ENCODE measurements at regions not wholly inside any gene's neighbourhood (a gene's known extent, or its start where the extent isn't known, plus 50 kb on each side); places are given as distances from the start of the nearest gene placed in this dataset.

GRCh38 chr1:214124281-214124805, 136.6 kb downstream of the PROX1 start:
- TF ChIP-seq, protein P1, sequence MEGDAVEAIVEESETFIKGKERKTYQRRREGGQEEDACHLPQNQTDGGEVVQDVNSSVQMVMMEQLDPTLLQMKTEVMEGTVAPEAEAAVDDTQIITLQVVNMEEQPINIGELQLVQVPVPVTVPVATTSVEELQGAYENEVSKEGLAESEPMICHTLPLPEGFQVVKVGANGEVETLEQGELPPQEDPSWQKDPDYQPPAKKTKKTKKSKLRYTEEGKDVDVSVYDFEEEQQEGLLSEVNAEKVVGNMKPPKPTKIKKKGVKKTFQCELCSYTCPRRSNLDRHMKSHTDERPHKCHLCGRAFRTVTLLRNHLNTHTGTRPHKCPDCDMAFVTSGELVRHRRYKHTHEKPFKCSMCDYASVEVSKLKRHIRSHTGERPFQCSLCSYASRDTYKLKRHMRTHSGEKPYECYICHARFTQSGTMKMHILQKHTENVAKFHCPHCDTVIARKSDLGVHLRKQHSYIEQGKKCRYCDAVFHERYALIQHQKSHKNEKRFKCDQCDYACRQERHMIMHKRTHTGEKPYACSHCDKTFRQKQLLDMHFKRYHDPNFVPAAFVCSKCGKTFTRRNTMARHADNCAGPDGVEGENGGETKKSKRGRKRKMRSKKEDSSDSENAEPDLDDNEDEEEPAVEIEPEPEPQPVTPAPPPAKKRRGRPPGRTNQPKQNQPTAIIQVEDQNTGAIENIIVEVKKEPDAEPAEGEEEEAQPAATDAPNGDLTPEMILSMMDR (IDR thresholded peaks at IDR 0.05) = no peak
- TF ChIP-seq POLR2A (IDR thresholded peaks at IDR 0.05; ENCODE audit: low read depth) = no peak
- no peak for TF ChIP-seq POLR2AphosphoS5 (IDR thresholded peaks at IDR 0.05)

Data from esophagus muscularis mucosa (tissue), 3 donors.